GM18517 (cell line): ENCODE measurements at regions not wholly inside any gene's neighbourhood (a gene's known extent, or its start where the extent isn't known, plus 50 kb on each side); places are given as distances from the start of the nearest gene placed in this dataset.
"Not testable (repeated sequence)": the region's sequence is repeated elsewhere in the genome, so short reads cannot be mapped to it uniquely, and the experiment has no call there.

Experiments
- ATAC-seq: cut with Tn5 transposase; IDR thresholded peaks from one replicate; pipeline ENCODE4 v1.9.1; 2021; ENCODE audit warnings: mild to moderate bottlenecking, moderate library complexity; ENCODE audit not compliant: unreplicated experiment

DNA sequence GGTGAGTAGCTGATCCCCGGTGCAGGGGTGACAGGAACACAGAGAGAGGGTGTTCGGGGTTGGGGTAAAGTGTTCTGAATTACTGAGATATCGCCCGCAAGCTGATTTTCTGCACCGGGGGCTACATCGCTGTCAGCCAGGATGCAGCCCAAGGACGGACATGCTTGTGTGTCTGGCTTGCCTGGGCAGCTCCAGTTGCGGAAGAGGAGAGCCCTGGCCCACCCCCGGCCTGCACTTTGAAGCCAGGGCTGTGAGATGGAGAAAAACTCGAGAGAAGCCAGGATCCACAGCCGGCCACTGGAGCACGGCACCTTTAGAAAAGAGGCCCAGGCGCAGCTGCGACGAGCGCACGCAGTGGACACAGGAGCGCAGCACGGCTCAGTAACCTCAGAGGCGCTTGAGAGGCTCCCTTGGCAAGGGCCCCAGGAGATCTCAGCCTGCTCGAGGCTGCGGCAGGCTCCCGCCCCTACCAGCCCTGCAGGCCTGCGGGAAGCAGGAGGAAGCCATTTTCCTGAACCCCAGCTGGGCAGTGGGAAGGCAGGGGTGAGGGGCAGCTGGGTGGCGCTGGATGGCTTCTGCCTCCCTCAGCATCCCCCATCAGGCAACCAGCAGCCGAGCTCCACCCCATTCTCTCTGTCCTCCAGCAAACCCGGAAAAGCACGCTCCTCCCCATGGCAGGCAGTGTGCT, 59.2 kb downstream of the C9orf50 start:
- ATAC-seq = no peak

DNA sequence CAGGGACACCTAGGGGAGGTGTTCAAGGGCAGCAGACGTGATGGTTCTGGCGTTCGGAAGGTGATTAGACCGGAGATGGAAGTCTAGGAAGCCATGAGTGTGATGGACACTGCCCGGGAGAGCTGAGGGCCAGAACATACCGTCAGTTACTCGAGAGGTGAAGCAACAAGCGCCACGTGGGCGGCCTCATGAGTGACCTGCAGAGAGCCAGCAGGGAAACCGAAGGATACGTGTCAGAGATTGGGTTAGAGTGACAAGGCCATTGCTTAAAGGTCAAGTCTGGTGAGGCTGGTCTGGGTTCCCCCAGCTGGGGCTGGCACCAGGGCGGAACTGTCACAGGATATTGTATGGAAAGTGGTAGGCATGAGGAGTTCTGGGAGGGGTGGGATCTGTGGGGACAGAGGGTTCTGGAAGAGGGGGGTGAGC, 60.0 kb downstream of the C9orf50 start:
- ATAC-seq = no peak

DNA sequence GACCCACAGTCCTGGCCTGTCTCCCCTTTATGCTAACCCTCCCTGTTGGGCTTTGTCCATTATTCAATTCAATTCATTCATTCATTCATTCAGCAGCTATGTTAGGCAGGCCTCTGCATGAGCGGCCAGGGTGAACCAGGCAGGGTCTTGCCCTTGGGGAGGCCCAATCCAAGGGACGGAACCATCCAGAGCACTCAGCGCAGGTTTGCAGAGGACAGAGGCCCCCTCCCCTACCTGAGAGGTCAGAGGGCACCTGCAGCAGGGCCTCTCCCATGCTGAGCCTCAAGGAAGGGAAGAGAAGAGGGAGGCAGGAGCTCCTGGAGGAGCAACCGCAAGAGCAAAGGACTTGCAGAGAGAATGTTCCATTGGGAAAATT, 61.4 kb downstream of the C9orf50 start:
- no peak for ATAC-seq

DNA sequence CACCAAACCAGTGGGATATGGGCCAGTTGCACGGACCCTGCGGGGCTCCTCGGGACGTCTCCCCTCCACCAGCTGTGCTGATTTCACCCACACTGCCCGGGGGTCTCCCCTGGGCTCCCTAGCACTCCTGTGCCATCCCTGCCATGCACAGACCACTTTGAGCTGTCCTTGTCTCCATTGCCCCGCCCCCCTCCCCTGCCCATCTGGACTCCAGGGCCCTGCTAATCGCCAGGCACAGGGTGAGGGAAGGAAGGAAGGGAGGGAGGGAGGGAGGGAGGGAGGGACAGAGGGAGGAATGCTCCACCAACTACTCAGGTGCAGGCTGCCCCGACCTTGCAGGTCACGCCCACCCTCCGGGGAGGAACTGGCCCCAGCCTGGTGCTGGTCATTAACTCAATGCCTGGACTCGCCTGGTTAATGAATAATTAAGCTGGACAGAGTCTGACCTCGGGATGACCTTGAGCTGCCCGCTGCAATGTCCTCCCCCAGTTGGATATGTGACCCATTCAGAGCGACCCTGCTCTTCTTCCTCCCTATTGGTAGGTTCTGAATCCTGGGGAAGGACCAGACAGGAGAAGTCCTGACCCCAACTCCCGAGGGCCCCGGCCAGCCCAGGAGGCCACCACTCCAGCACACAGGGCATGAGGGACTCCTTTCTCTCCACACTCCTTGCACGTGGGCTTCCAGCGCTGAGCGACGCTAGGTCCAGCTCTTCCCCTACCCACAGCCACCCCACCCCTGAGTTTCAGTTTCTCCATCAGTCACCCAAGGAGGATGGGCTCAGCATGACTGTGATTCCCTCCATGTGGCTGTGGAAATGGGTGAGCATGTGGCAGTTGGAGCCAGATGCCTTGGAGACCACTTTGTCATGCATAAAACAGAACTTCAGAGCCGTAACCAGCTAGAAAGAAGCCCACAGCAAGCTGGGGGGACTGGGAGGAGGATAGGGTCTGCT, 62.1 kb downstream of the C9orf50 start:
- ATAC-seq = no peak

DNA sequence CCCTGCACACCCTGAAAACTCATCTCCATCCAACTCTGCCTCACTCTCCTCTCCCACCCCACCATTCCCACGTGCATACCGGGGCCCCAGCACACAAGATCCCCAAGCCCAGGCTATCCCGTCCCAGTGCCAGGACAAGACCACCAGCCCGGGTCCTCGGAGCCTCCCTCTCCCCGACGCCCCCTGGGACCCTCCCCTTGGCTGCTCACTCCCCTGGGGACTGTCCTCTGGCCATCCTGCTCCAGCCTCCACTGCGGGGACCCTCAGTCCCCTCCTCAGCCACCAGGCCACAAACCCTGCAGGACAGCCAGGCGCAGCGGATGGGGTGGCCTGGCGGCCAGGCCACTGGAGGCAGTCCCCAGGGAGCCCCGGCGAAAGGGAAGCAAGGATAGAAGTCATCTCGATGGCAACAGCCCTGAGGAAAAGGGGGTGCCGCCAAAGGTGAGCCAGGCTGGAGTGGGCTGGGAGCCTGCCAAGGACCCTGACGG, 62.8 kb downstream of the C9orf50 start:
- no peak for ATAC-seq

DNA sequence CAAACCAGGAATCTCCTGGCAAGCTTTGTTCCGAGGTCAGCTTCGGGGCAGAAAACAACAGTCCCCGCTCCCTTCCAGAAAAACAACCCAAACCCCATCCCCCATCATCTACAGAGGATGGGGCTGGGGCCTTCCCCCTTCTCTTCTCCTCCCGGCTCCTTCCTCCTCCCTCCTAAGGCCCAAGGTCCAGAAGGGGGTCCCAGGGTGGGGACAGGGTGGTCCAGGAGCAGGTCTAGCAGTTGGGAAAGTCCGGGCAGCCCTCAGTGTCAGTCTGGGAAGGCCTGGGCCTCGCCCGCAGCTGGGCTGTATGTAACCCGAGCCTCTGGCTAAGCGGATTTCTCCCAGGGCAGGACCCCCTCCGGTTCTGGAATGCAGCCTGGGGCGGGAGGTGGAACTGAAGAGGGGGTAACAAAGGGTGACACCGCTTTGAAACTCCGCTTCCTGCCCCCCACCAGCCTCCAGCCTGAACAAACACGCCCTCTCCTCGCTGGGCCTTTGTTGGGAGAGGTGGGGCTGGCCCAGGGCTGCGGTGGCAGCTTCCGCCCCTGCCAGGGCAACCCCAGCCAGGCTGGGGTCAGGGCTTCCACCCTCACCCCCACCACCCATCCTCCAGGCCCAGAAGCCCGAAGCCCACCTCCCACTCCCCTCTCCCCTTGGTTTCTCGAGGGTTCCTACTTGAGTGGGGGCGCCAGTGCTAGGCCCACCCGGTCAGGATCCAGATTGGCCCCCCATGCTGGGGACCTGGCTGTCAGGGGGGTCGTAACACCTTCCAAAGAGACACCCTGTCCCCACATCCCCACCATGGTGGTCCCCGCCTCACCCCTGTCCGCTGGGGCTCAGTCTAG, 63.5 kb downstream of the C9orf50 start:
- ATAC-seq = no peak

DNA sequence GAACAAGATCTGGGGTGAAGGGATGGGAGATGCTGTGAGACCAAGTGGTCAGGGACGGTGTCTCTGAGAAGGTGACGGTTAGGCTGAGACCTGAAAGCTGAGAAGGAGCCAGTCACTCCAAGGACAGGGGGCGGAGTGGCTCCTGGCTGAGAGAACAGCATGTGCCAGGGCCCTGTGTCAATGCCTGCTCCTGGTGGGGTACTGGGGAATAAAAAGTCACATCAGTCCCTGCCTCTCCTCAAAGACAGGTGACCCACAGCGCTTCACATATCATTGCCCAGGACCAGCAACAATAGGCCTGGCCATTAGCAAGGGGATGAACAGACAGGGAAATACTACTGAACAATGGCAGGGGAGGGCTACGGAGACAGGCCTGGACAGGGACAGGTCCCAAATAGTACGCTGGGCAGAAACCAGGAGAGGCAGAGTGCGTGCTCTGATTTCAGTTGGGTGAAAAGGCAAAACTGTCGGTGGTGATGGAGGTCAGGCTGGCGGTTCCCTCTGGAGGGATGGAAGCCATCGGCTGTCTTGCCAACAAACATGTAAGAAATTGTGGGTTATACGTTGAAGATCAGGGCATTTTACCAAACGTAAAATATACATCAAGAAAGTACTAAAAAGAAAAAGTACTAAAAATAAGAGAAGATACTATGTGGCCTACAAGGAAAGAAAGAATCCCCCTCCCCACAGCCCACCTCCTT, 64.3 kb downstream of the C9orf50 start:
- no peak for ATAC-seq

DNA sequence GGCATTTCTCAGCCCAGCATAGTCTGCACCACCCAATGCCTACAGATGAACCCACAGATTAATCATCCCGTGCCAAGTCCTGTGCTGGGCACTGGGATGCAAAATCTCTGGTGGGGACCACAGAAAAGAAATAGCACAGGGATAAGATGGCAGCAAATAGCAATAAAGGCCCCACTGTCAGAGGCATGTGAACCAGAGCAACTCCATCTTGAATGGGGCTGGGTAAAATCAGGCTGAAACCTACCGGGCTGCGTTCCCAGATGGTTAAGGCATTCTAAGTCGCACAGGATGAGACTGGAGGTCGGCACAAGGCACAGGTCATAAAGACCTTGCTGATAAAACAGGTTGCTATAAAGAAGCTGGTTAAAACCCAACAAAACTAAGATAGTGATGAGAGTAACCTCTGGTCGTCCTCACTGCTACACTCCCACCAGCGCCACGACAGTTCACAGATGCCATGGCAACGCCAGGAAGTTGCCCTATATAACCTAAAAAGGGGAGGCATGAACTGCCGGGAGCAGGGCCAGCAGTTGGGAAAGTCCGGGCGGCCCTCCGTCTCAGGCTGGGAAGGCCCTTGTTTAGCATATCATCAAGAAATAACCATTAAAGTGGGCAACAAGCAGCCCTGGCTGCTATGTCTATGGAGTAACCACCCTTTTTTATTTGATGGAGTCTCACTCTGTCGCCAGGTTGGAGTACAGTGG, 65.2 kb downstream of the C9orf50 start:
- ATAC-seq = no peak

DNA sequence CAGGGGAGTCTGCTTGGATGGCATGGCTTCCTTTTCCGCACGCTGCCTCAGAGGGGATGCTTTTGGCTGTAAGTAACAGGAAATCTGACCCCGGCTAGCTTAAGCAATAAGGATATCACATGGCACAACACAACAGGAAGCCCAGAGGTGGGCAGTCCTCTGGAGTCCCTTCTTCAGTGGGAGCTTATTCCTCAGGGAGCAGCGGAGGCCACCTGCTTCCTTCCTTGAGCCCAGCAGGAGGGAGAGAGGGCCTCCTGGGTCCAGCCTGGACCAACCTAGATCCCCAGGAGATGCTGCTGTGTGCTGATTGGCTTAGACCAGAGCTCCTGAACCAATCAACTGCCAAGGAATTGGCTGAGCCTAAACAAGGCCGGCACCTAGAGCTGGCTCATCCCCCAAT, 66.3 kb downstream of the C9orf50 start:
- no peak for ATAC-seq

DNA sequence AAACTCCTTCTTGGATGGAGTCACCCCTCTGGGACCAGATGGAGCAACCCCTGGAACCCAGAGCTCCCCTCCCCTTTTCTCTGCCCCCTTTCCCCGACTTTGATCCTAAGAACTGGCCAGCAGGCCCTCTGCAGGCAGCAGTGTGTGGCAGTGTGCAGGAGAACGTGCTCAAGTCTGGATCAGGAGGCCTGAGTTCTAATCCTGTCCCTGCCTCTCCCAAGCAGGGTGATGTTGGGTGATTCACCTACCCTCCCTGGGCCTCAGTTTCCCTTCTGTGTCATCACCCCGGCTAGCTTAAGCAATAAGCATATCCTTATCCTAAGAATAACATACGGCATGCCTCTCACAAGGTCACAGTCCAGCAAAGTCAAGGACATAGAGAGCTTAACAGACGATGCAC, 67.6 kb downstream of the C9orf50 start:
- ATAC-seq = no peak

DNA sequence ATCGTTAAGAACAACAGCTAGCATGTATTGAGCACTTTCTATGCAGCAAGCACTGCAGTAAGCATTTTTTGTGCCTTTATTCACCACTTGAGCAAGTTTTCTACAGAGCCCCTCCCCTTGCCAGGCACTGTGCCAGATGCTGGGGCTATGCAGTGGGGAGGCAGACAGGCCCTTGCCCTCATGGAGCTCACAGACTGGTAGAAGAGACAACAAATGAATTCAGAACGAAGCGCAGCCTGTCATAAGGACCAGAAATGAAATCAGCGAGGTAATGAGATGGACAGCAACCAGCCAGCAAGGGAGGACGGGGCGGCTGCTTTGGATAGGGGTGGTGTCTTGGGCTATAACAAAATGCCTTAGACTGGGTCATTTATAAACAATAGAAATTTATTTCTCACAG, 68.8 kb downstream of the C9orf50 start:
- ATAC-seq = no peak

DNA sequence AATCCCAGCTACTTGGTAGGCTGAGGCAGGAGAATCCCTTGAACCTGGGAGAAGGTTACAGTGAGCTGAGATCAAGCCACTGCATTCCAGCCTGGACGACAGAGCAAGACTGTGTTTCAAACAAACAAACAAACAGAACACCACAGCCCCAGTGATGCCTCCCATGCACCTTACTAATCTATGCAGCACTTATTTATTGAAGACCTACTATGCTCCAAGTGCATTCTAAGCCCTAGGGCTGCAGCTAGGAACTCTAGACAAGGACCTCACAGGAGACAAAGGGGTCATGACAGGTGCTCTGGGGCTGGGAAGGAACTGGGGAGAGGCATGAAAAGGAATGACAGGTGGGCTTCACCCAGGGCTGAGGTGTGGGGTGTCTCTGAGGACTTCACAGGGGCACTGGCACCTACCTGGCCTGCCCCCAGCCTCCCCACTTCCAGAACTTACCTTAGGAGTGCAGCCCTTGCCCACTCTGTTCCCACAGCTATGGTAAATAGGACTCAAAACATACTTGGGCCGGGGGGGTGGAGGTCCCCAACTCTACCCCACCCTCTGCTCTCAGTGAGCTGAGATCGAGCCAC, 69.4 kb downstream of the C9orf50 start:
- no peak for ATAC-seq

DNA sequence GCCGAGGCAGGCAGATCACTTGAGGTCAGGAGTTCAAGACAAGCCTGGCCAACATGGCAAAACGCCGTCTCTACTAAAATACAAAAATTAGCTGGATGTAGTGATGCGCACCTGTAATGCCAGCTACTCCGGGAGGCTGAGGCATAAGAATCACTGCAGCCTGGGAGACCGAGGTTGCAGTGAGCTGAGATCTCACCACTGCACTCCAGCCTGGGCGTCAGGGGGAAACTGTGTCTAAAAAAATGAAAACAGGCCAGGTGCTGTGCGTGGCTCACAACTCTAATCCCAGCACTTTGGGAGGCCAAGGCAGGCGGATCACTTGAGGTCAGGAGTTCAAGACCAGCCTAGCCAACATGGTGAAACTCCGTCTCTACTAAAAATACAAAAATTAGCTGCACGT, 69.9 kb downstream of the C9orf50 start:
- ATAC-seq = not testable (repeated sequence)

DNA sequence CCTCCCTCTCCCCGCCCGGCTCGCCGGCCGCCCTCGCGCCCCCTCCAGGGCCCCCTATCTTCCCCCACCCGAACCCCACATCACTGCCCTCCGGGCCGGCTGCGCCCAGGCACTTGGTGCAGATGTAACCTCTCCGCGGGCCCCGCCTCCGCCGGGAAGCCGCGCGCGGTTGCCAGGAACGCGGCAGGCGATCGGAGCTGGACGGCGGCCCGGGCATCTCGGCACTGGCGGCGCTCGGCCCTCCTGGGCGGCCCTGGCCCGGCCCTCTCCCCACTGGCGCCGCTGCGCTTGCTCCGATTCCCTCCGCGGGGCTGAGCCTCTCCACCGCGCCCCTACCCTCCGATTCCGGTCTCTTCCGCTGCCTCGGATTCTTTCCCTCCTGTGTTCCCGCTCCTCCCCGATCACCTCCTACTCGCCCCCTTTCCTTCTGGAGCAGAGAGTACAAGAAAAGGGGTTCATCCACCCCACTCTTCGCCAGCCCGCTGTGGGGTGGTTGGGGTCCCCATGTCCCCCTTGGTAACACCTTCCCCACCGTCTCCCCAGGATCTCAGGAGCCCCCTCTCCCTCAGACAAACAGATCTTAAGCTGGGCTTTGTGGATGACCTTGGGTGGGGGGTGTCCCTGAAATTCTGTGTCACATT, 70.6 kb downstream of the C9orf50 start:
- no peak for ATAC-seq

DNA sequence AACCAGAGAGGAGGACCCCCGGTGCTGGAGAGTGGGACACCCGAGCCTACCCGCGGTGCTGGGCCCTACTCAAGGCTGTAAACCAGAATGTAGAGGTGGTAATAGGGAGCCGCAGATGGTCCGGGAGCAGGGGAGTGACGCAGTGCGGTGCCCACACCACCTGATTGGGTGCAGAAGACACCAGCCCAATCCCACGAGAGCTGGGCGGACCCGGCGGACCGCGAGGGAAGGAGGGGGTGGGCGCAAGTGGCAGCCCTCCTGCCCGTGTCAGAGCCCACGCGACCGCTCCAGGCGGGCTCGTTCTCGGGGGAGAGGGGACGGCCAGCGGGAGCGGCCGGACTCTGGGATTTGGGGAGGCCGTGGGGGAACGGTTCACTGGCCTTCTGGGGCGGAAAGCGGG, 71.2 kb downstream of the C9orf50 start:
- no peak for ATAC-seq

DNA sequence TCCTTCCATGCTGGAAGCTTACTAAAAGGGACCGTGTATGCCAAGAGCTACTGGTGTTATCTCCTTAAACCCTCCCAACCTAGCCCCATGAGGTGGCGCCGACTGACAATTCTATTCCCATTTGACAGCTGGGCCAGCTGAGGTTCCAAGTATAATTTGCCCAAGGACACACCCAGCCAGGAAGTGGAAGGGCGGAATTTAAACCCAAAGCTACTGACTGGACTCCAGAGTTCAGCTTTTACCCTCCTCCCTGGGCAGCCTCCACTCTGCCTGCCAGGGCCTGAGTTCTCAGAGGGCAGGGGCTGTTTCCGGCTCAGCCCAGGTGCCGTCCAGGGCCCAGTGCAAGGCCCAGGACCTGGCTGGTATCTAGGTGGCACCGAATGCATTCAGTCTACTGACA, 71.8 kb downstream of the C9orf50 start:
- ATAC-seq = no peak

DNA sequence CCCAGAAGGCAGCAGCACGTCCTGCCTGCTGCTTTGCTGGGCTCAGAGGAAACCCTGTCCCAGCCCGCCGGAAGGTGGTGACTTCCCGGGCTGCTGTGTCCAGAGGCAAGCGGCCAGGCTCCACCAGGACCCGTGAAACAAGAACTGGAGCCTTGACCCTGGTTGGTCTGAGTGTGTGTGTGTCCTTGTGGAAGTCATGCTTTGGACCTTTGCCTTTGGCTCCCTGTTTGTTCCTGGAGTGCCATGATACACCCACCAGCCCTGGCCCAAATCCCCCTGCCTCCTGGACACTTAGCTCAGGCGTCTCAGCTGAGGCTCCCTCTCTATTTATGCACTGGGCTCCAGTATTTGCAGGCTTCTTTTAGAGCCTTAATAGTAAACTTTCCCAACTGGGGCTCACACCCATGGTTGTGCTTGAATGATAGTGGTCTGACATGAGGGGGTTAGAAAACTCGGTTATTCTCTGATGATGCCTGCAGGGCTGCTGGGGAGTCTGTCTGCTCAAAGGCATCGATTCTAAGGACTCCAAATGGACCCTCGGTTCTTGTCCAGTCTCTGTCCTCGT, 72.2 kb downstream of the C9orf50 start:
- no peak for ATAC-seq

DNA sequence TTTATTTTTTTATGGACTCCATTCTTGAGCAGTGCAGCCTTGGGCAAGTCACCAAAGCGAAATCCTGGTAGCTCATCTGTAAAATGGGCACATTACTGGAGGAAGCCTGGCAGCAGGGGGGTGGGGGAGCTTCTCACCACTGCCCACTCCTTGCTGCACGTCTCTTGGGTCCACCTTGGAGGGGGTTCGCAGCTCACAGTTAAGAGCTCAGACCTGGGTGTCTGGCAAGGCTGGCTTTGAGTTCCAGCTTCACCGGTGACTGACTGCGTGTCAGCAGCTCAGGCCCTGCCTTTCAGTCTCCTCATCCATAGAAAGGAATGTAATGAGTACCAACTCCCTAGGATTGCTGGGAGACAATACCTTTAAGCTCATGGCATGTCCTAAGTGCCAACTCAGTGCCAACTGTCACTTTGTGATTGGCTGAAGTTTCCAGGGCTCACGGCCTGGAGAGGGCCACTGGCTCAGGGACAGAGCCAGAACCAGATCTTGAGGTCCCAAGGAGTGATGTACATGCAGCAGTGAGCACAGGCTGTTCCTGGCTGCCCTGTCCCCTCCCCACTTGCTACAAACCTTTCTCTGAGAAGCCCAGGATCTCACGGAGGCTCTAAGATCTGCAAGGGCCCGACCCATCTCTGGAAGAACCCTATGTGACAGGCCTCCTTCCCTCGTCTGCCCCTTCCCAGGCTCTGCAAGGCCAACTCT, 72.9 kb downstream of the C9orf50 start:
- no peak for ATAC-seq
